HepG2 (cell line): ENCODE measurements at regions not wholly inside any gene's neighbourhood (a gene's known extent, or its start where the extent isn't known, plus 50 kb on each side); places are given as distances from the start of the nearest gene placed in this dataset.

Experiments
- ATAC-seq: fragments of 200-7000 bp; cut with Tn5 transposase; 3 replicates; pipeline ENCODE4 v1.9.1; 2020; ENCODE audit warnings: mild to moderate bottlenecking, moderate library complexity
- BruUV-seq: library from RNA; stranded (reverse); fragments of 400-500 nt; replicated peaks from 2 replicates; lab custom pipeline; 2021; lab: Mats Ljungman, UMichigan
- CTCF ChIA-PET: fragments of 300-600 bp; formaldehyde crosslinking; extraction: SDS; loops from one replicate; lab custom pipeline; 2021; ENCODE audit warnings: low total read pairs, inconsistent platforms, low intra/inter-chr PET ratio; lab: Yijun Ruan, JAX
- POLR2A ChIA-PET: fragments of 350-600 bp; sonication (Branson Sonifier 250); formaldehyde crosslinking; loops from one replicate; lab custom pipeline; 2020; ENCODE audit warnings: antibody characterized with exemption, inconsistent platforms; lab: Yijun Ruan, JAX
- DNase-seq: peaks from one replicate; pipeline ENCODE4 v3.0.0-alpha.2; 2015; ENCODE audit warnings: low spot score
- FAIRE-seq: peaks from 3 replicates; lab custom pipeline; 2011; peaks lifted over from hg19 to GRCh38; lab: Jason Lieb, UNC
- H2AFZ ChIP-seq: one replicate; pipeline ENCODE4 v1.6.1; 2011; ENCODE audit warnings: low read length, inconsistent platforms
- H3K27ac ChIP-seq: fragments of 300-600 bp; 3 replicates; pipeline ENCODE4 v1.8.0; 2011; ENCODE audit warnings: mixed run types, mild to moderate bottlenecking, mixed read lengths, low read length, inconsistent platforms; ENCODE audit not compliant: insufficient read depth; ENCODE audit errors: extremely low read length
- H3K27me3 ChIP-seq, 2 experiments: fragments of 200-600 bp in 1 of 2; 2 replicates in 1 of 2; 3 replicates in 1 of 2; pipeline versions ENCODE4 v1.6.0 to v1.8.0; 2011; ENCODE audit warnings: low read length in 2 of 2, mild to moderate bottlenecking in 2 of 2, moderate library complexity in 2 of 2, inconsistent platforms in 1 of 2; ENCODE audit not compliant: insufficient read depth in 2 of 2, control insufficient read depth in 1 of 2
- H3K36me3 ChIP-seq, 2 experiments: fragments of 200-600 bp in 1 of 2; replicated peaks in 1 of 2; 2 replicates in 1 of 2; 3 replicates in 1 of 2; pipeline versions ENCODE4 v1.5.1 to v1.8.0; 2011; ENCODE audit warnings: low read length in 2 of 2, inconsistent platforms in 1 of 2; ENCODE audit not compliant: insufficient read depth in 2 of 2, control insufficient read depth in 1 of 2
- H3K4me1 ChIP-seq: 2 replicates; pipeline ENCODE4 v1.5.1; 2012; ENCODE audit warnings: low read length, inconsistent platforms; ENCODE audit not compliant: insufficient read depth
- H3K4me2 ChIP-seq: 2 replicates; pipeline ENCODE4 v1.6.0; 2011; ENCODE audit warnings: low read depth, low read length, inconsistent platforms
- H3K4me3 ChIP-seq, 3 experiments: fragments of 200-600 bp in 1 of 3; sonication (generic), shearing (Covaris generic) in 1 of 3; replicated peaks in 1 of 3; 2 replicates each; pipeline ENCODE4 v1.5.1; 2011 to 2016; ENCODE audit warnings: low read length in 3 of 3, inconsistent platforms in 2 of 3, low read depth in 2 of 3, mild to moderate bottlenecking in 2 of 3, control low read depth in 1 of 3, mixed read lengths in 1 of 3; ENCODE audit not compliant: insufficient read depth in 1 of 3
- H3K79me2 ChIP-seq: one replicate; pipeline ENCODE4 v1.6.1; 2011; ENCODE audit warnings: low read length, inconsistent platforms; ENCODE audit not compliant: insufficient read depth
- H3K9ac ChIP-seq: 2 replicates; pipeline ENCODE4 v1.6.0; 2011; ENCODE audit warnings: mild to moderate bottlenecking, low read depth, low read length, inconsistent platforms; ENCODE audit not compliant: insufficient read depth
- H3K9me3 ChIP-seq: 2 replicates; pipeline ENCODE4 v1.5.1; 2012; ENCODE audit warnings: mild to moderate bottlenecking, low read length
- H4K20me1 ChIP-seq: 2 replicates; pipeline ENCODE4 v1.6.0; 2011; ENCODE audit warnings: inconsistent platforms, mild to moderate bottlenecking, low read length, moderate library complexity; ENCODE audit not compliant: insufficient read depth
- CBX5 ChIP-seq: sonication (generic); formaldehyde crosslinking; IDR thresholded peaks from 2 replicates; pipeline ENCODE4 v1.4.0; 2020; ENCODE audit warnings: missing genetic modification reagents, borderline replicate concordance
- CTCF ChIP-seq: sonication (generic); formaldehyde crosslinking; IDR thresholded peaks from 2 replicates; pipeline ENCODE4 v1.5.0; 2020; ENCODE audit warnings: mild to moderate bottlenecking, missing genetic modification reagents, moderate library complexity
- IRF2 ChIP-seq: IDR thresholded peaks from 2 replicates; pipeline ENCODE4 v1.6.1; 2018; ENCODE audit warnings: missing genetic modification reagents, missing compliant biosample characterization
- ISL2 ChIP-seq: sonication (generic); formaldehyde crosslinking; IDR thresholded peaks from 2 replicates; pipeline ENCODE4 v1.5.0; 2020; ENCODE audit warnings: missing genetic modification reagents
- MYNN ChIP-seq: sonication (generic); formaldehyde crosslinking; IDR thresholded peaks from 2 replicates; pipeline ENCODE4 v1.4.0; 2020; ENCODE audit warnings: mild to moderate bottlenecking, low read depth, missing genetic modification reagents
- NFIC ChIP-seq: IDR thresholded peaks from 2 replicates; pipeline ENCODE4 v1.6.1; 2012; ENCODE audit warnings: mild to moderate bottlenecking, low read length, inconsistent platforms
- PTBP1 ChIP-seq: fragments of 200-400 bp; formaldehyde crosslinking; IDR thresholded peaks from 2 replicates; pipeline ENCODE4 v1.6.1; 2018; ENCODE audit warnings: low read length, low read depth; ENCODE audit not compliant: poor library complexity, severe bottlenecking
- SALL1 ChIP-seq: sonication (generic); formaldehyde crosslinking; IDR thresholded peaks from 2 replicates; pipeline ENCODE4 v1.8.0; 2022; ENCODE audit warnings: mild to moderate bottlenecking, missing genetic modification reagents
- TRAFD1 ChIP-seq: sonication (generic); formaldehyde crosslinking; IDR thresholded peaks from 2 replicates; pipeline ENCODE4 v1.5.1; 2020; ENCODE audit warnings: missing genetic modification reagents, mild to moderate bottlenecking, borderline replicate concordance
- ZNF629 ChIP-seq: sonication (generic); formaldehyde crosslinking; conservative IDR thresholded peaks from 2 replicates; pipeline ENCODE4 v1.5.0; 2020; ENCODE audit warnings: missing genetic modification reagents
- ZNF709 ChIP-seq: sonication (generic); formaldehyde crosslinking; IDR thresholded peaks from 2 replicates; pipeline ENCODE4 v1.5.0; 2020; ENCODE audit warnings: mild to moderate bottlenecking, missing genetic modification reagents
- ZNF724P ChIP-seq: sonication (generic); formaldehyde crosslinking; IDR thresholded peaks from 2 replicates; pipeline ENCODE4 v1.8.0; 2022; ENCODE audit warnings: missing genetic modification reagents, borderline replicate concordance
- ZNF879 ChIP-seq: sonication (generic); formaldehyde crosslinking; IDR thresholded peaks from 2 replicates; pipeline ENCODE4 v1.8.1; 2023; ENCODE audit warnings: missing genetic modification reagents
- WGBS: methylation state at CpG from one replicate; pipeline ENCODE4 v1.1.6; 2017; ENCODE audit warnings: low lambda C conversion rate; 5-methylcytosine and 5-hydroxymethylcytosine counted together
- in situ Hi-C: cut with HindIII; loops from 2 replicates; pipeline ENCODE4 v1.10.0; 2017; ENCODE audit warnings: low pct_unique_long_range_greater_than_20kb; ENCODE audit not compliant: extremely low pct_ligation_motif_present
- intact Hi-C: fragments of 100-400 bp; cut with micrococcal nuclease; formaldehyde crosslinking; loops from one replicate; pipeline ENCODE4 v1.10.0; 2022; ENCODE audit not compliant: unreplicated experiment
- TF ChIP-seq, protein P1 (sequence below): sonication (generic); formaldehyde crosslinking; IDR thresholded peaks from 2 replicates; pipeline ENCODE4 v1.4.0; 2020; ENCODE audit warnings: missing genetic modification reagents
- TF ChIP-seq, protein P2 (sequence below): sonication (generic); formaldehyde crosslinking; IDR thresholded peaks from 2 replicates; pipeline ENCODE4 v1.4.0; 2020; ENCODE audit warnings: low read depth, mild to moderate bottlenecking, missing genetic modification reagents

DNA sequence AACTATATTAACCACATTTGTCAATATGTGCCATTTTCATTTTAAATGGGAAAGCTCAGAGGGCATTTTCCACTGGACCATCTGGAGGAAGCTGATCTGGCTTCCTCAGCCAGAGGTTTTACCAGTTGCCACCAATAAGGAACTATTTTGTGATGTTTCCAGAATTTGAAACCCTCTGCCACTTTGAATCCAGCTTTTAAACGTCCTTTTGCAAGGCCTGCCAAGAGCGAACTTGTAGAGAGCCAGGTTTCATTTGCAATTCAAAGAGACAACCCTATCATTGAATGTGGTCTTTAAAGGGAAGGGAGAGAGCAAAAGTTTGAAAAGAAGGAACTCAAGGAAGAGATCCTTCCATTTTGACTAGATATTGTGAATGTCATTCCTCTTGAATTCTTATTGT is 123.3 kb upstream of the CHL1 start:
- CTCF ChIA-PET, result no interaction called here
- H3K4me3 ChIP-seq, result no peak overlapping the region
- FAIRE-seq, result no peak
- H3K4me1 ChIP-seq, result no peaks in the 10 kb centered on the region
- TF ChIP-seq, protein P1, sequence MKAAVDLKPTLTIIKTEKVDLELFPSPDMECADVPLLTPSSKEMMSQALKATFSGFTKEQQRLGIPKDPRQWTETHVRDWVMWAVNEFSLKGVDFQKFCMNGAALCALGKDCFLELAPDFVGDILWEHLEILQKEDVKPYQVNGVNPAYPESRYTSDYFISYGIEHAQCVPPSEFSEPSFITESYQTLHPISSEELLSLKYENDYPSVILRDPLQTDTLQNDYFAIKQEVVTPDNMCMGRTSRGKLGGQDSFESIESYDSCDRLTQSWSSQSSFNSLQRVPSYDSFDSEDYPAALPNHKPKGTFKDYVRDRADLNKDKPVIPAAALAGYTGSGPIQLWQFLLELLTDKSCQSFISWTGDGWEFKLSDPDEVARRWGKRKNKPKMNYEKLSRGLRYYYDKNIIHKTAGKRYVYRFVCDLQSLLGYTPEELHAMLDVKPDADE (CRISPR knock-in tag), result no peak
- TF ChIP-seq NFIC, result no peak
- no peak for TF ChIP-seq ISL2
- no peak for TF ChIP-seq TRAFD1 (CRISPR knock-in tag)
- no peak for TF ChIP-seq PTBP1
- no peak for TF ChIP-seq ZNF724P (CRISPR knock-in tag)
- TF ChIP-seq IRF2, result no peak
- no peak for TF ChIP-seq CTCF (CRISPR knock-in tag)
- TF ChIP-seq ZNF709, result no peak
- TF ChIP-seq CBX5, result no peak
- no peak for TF ChIP-seq ZNF629
- no peak for TF ChIP-seq MYNN (CRISPR knock-in tag)
- TF ChIP-seq, protein P2, sequence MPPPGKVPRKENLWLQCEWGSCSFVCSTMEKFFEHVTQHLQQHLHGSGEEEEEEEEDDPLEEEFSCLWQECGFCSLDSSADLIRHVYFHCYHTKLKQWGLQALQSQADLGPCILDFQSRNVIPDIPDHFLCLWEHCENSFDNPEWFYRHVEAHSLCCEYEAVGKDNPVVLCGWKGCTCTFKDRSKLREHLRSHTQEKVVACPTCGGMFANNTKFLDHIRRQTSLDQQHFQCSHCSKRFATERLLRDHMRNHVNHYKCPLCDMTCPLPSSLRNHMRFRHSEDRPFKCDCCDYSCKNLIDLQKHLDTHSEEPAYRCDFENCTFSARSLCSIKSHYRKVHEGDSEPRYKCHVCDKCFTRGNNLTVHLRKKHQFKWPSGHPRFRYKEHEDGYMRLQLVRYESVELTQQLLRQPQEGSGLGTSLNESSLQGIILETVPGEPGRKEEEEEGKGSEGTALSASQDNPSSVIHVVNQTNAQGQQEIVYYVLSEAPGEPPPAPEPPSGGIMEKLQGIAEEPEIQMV, result no peak
- TF ChIP-seq SALL1, result no peak
- no peak for TF ChIP-seq ZNF879 (CRISPR knock-in tag)
- POLR2A ChIA-PET, result no interaction called here
- no peak for ATAC-seq
- 0 out of 2 replicates have a peak, but pooled peaks cover 4% of the 10 kb centered on the region for H3K9me3 ChIP-seq
- no peak overlapping the region for H3K4me2 ChIP-seq
- in situ Hi-C loops (no loop called here), intact Hi-C loops (no loop called here)
- no peaks in the 10 kb centered on the region for H4K20me1 ChIP-seq
- no peaks in the 10 kb centered on the region for H3K27me3 ChIP-seq
- no TSS peak for BruUV-seq
- 2% methylated on average over 2 of the region's 2 CpGs for WGBS
- no peak overlapping the region for H3K27ac ChIP-seq
- H3K9ac ChIP-seq, result no peak overlapping the region
- H3K79me2 ChIP-seq, result no peaks in the 10 kb centered on the region
- no peak overlapping the region for H2AFZ ChIP-seq
- no peak for DNase-seq
- no peaks in the 10 kb centered on the region for H3K36me3 ChIP-seq
